ENCODE measurements at regions not wholly inside any gene's neighbourhood (a gene's known extent, or its start where the extent isn't known, plus 50 kb on each side); places are given as distances from the start of the nearest gene placed in this dataset.

DNA sequence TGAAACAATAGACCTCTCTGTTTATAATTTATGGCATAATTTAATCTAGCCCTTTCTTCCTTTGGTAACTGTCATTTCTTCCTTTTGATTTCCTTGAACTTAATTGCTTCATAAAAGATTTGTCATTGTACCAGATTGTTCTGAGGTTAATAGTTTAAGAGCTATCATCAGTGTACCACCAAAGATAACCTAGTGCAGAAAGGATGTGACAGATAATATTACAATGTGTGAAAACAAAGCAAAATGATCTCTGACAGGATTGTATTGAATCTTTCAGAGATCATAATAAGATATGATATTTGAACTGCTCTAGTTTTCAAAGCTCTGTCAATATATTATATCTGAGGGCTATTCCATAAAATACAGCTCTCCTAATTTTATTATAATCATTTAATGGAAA, 132.1 kb upstream of the PTCHD4 start:
- TF ChIP-seq SUZ12 (IDR thresholded peaks at IDR 0.05; ENCODE audit: extremely low read depth, insufficient read depth, insufficient read length) (no peak), YY1 (IDR thresholded peaks at IDR 0.05; ENCODE audit: insufficient read depth, insufficient read length) (no peak)

Data from NT2/D1 (cell line).